Astrocyte of the spinal cord (primary cell): ENCODE measurements at regions not wholly inside any gene's neighbourhood (a gene's known extent, or its start where the extent isn't known, plus 50 kb on each side); places are given as distances from the start of the nearest gene placed in this dataset.
"Not testable (repeated sequence)": the region's sequence is repeated elsewhere in the genome, so short reads cannot be mapped to it uniquely, and the experiment has no call there.

Experiments
- DNase-seq: peaks from one replicate; pipeline ENCODE4 v3.0.0; 2011; ENCODE audit warnings: low read depth, low spot score
- H3K4me3 ChIP-seq: 2 replicates; pipeline ENCODE4 v1.5.1; 2011; ENCODE audit warnings: low read depth, mild to moderate bottlenecking, low read length, moderate library complexity
- CTCF ChIP-seq: IDR thresholded peaks from 2 replicates; pipeline ENCODE4 v1.5.1; 2012; ENCODE audit warnings: low read depth, mild to moderate bottlenecking, low read length, inconsistent platforms
- in situ Hi-C: cut with HindIII; loops from 2 replicates; pipeline ENCODE4 v1.10.0; 2017; ENCODE audit warnings: low sequenced_read_pairs

- no peak for TF ChIP-seq CTCF
- in situ Hi-C loops, result no loop called here
- no peak for DNase-seq
- H3K4me3 ChIP-seq, result no peak overlapping the region
Measured at GRCh38 chr9:97179616-97180015, 127.8 kb upstream of the CCDC180 start.

- H3K4me3 ChIP-seq, result no peak overlapping the region
- TF ChIP-seq CTCF, result no peak
- no peak for DNase-seq
- in situ Hi-C loops, result no loop called here
Measured at GRCh38 chr9:97176206-97176605, 131.3 kb upstream of the CCDC180 start.

- H3K4me3 ChIP-seq, in situ Hi-C loops, DNase-seq: not testable (repeated sequence)
Measured at GRCh38 chr9:97168174-97168573, 129.2 kb upstream of the CTSV start.

- H3K4me3 ChIP-seq, in situ Hi-C loops, DNase-seq: not testable (repeated sequence)
Measured at GRCh38 chr9:97166496-97167138, 127.7 kb upstream of the CTSV start.

- no peak overlapping the region for H3K4me3 ChIP-seq
- no peak for TF ChIP-seq CTCF
- in situ Hi-C loops, result no loop called here
- DNase-seq, result no peak
Measured at GRCh38 chr9:97160255-97160654, 121.3 kb upstream of the CTSV start.

- H3K4me3 ChIP-seq, in situ Hi-C loops, DNase-seq: not testable (repeated sequence)
Measured at GRCh38 chr9:97158722-97159121, 119.8 kb upstream of the CTSV start.

- DNase-seq, H3K4me3 ChIP-seq, in situ Hi-C loops: not testable (repeated sequence)
Measured at GRCh38 chr9:97155441-97155840, 116.5 kb upstream of the CTSV start.

GRCh38 chr9:97153967-97154366 lies 115.0 kb upstream of the CTSV start:
- no peak for DNase-seq
- in situ Hi-C loops, result no loop called here
- no peak overlapping the region for H3K4me3 ChIP-seq
- TF ChIP-seq CTCF, result no peak

- DNase-seq, H3K4me3 ChIP-seq, in situ Hi-C loops: not testable (repeated sequence)
Measured at GRCh38 chr9:97153160-97153559, 114.2 kb upstream of the CTSV start.

GRCh38 chr9:97150471-97150870 lies 111.5 kb upstream of the CTSV start:
- in situ Hi-C loops, H3K4me3 ChIP-seq, DNase-seq: not testable (repeated sequence)

- H3K4me3 ChIP-seq, DNase-seq, in situ Hi-C loops: not testable (repeated sequence)
Measured at GRCh38 chr9:97148428-97148827, 109.5 kb upstream of the CTSV start.

- in situ Hi-C loops, DNase-seq, H3K4me3 ChIP-seq: not testable (repeated sequence)
Measured at GRCh38 chr9:97145680-97146079, 106.7 kb upstream of the CTSV start.
